ENCODE measurements at regions not wholly inside any gene's neighbourhood (a gene's known extent, or its start where the extent isn't known, plus 50 kb on each side); places are given as distances from the start of the nearest gene placed in this dataset.

DNA sequence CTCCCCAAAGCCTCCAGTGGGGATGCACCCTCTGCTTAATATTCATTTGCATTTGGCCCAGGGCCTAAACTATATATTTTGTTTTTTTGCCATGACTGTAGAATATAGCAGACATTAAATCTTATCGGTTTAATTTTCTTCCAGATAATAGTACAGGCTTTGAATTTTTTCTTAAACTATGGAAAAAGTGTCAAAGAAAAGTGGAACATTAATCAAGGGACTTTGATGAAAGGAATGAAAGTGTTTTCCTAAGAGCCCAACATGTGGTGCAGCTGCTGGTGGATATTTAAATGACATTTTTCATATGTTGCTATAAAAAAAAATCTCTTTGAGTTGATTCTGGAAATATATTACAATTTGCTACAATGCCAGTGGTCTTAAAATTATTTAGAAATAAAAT is 346.8 kb downstream of the CYP26B1 start:
- no peaks in the 10 kb centered on the region for H3K9me3 ChIP-seq (replicated peaks; ENCODE audit: control insufficient read depth, insufficient read depth, low read depth, low read length)
- no peaks in the 10 kb centered on the region for H3K36me3 ChIP-seq (ENCODE audit: control insufficient read depth, insufficient read depth, low read length)
- POLR2A ChIA-PET: interaction anchor here (0.5 to 0.7 kb wide), 3 partner anchors 13 to 1061 kb away, joined by 3 read pairs; no protein-coding TSS in a partner anchor
- H3K4me1 ChIP-seq (replicated peaks in 1 of 2; ENCODE audit: control insufficient read depth in 2 of 2, insufficient read depth in 2 of 2, low read length in 2 of 2): no peaks in the 10 kb centered on the region
- intact Hi-C loops (cut with micrococcal nuclease) (no loop called here), in situ Hi-C loops (cut with MboI) (loop anchor here (10.0 kb wide), 2 partner anchors 354 to 784 kb away; no protein-coding TSS in a partner anchor)
- TF ChIP-seq, protein P1, sequence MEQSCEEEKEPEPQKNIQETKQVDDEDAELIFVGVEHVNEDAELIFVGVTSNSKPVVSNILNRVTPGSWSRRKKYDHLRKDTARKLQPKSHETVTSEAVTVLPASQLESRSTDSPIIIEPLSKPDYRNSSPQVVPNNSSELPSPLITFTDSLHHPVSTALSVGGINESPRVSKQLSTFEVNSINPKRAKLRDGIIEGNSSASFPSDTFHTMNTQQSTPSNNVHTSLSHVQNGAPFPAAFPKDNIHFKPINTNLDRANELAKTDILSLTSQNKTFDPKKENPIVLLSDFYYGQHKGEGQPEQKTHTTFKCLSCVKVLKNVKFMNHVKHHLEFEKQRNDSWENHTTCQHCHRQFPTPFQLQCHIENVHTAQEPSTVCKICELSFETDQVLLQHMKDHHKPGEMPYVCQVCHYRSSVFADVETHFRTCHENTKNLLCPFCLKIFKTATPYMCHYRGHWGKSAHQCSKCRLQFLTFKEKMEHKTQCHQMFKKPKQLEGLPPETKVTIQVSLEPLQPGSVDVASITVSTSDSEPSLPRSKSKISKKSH (CRISPR knock-in tag; IDR thresholded peaks at IDR 0.05): no peak
- no peak for TF ChIP-seq ZNF79 (CRISPR knock-in tag; IDR thresholded peaks at IDR 0.05; ENCODE audit: low read depth)
- peaks cover 3% of the 10 kb centered on the region for H3K9me1 ChIP-seq (ENCODE audit: control insufficient read depth, insufficient read depth, low read length)
- DNase-seq (ENCODE audit: extremely low read depth in 1 of 4, low spot score in 3 of 4): no peak
- H3K4me3 ChIP-seq: no peak overlapping the region
- WGBS (ENCODE audit: insufficient coverage, low coverage, missing lambda C conversion rate): 0% methylated on average over 1 of the region's 1 CpG
- H2AFZ ChIP-seq (ENCODE audit: low read depth, low read length): no peak overlapping the region
- H4K20me1 ChIP-seq (replicated peaks; ENCODE audit: control insufficient read depth, insufficient read depth, low read length): 0 out of 2 replicates have a peak, but pooled peaks cover 7% of the 10 kb centered on the region
- CTCF ChIA-PET (ENCODE audit: low intra/inter-chr PET ratio): interaction anchor here (0.6 to 2.7 kb wide), 4 partner anchors 253 to 524 kb away, joined by 3 to 13 read pairs (median 4); no protein-coding TSS in a partner anchor
- no peaks in the 10 kb centered on the region for H3K79me2 ChIP-seq (ENCODE audit: control insufficient read depth, insufficient read depth, low read length)
- ATAC-seq: no peak
- peaks cover 0 to 14% of the 10 kb centered on the region in 2 experiments; a peak in 2 of 5 replicates for H3K27me3 ChIP-seq (ENCODE audit: control insufficient read depth in 2 of 2, insufficient read depth in 2 of 2, low read length in 2 of 2)
- H3K27ac ChIP-seq (ENCODE audit: extremely low read depth, low read depth, low read length): no peak overlapping the region
- FAIRE-seq: no peak
- no peak overlapping the region for H3K9ac ChIP-seq (ENCODE audit: insufficient read depth in 1 of 2, low read depth in 2 of 2, low read length in 2 of 2)
- BruUV-seq (replicated peaks): no TSS peak
- no peak overlapping the region for H3K4me2 ChIP-seq (ENCODE audit: insufficient read depth, low read length)

All from K562 (cell line).